C4-2B (cell line): ENCODE measurements at regions not wholly inside any gene's neighbourhood (a gene's known extent, or its start where the extent isn't known, plus 50 kb on each side); places are given as distances from the start of the nearest gene placed in this dataset.

Source experiments
- CTCF ChIP-seq: fragments of 450-650 bp; conservative IDR thresholded peaks from 2 replicates; pipeline ENCODE4 v1.5.1; 2017; ENCODE audit warnings: mild to moderate bottlenecking
- ZFX ChIP-seq: fragments of 450-650 bp; IDR thresholded peaks from 2 replicates; pipeline ENCODE4 v1.6.1; 2017

DNA sequence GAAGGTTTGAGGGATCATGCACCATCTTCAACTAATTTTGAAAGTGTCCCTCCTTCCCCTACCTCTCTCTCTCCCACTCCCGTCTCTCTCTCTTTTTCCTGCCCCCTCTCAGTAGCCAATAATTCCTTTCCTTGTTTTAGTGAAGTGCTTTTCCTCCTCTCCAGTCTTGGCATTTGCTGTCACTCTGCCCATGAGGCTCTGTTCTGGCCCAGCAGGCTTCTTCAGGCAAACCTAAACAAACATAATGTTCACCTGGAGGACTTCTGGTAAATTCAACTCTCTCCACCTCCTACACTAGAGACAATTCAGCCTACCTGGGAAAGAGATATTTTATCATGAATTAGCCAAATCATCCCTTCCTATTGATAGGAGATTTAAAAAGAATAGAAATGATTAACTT, 86.6 kb upstream of the ADRA1D start:
- TF ChIP-seq CTCF (no peak), ZFX (no peak)
